Heart left ventricle (tissue), 13 donors: ENCODE measurements at regions not wholly inside any gene's neighbourhood (a gene's known extent, or its start where the extent isn't known, plus 50 kb on each side); places are given as distances from the start of the nearest gene placed in this dataset.

Experiments
- POLR2A ChIP-seq, 2 donors: fragments of 450-650 bp; IDR thresholded peaks; one replicate each; pipeline ENCODE4 v1.6.1; 2017; ENCODE audit warnings: antibody characterized with exemption in 2 of 2, mild to moderate bottlenecking in 2 of 2, moderate library complexity in 2 of 2
- TF ChIP-seq, protein P1 (sequence below), 12 donors: fragments of 200-600 bp; sonication (generic) in 4 of 12; IDR thresholded peaks; one replicate each; pipeline versions ENCODE4 v1.5.0 to v1.8.0; 2018 to 2022; ENCODE audit warnings: antibody characterized with exemption in 12 of 12, mild to moderate bottlenecking in 5 of 12
- donor health status: ischemic (EF 13 %, LVEDD 7.1; RV severe dilation, severe dysfunction).
- donor health status: DM: no; HTN: yes; CAD: no.
- donor health status: DM: no; HTN: no; CAD: no.
- donor health status: ischemic (EF 25% LVEDD 6.9; RV normal size, moderate dysfunction).
- donor health status: ischemic (EF 25% LVEDD 5.7; RV mildly dilated, moderate dysfunction).
- donor health status: ischemic (EF 35%, LVEDD 5.7; RV mildly dilated, moderate dysfunction).
- donor health status: nonischemic (EF 11% LVEDD 7.7; RV severe dilation, severe dysfunction).
- donor health status: DM: yes; HTN: yes; CAD: no.
- donor health status: PGD.
- donor health status: ischemic (EF 29% LVEDD 5.4; RV normal size, mild dysfunction).
- donor health status: nonischemic (EF 23%, LVEDD 6.1; RV moderate dilation, normal function).

DNA sequence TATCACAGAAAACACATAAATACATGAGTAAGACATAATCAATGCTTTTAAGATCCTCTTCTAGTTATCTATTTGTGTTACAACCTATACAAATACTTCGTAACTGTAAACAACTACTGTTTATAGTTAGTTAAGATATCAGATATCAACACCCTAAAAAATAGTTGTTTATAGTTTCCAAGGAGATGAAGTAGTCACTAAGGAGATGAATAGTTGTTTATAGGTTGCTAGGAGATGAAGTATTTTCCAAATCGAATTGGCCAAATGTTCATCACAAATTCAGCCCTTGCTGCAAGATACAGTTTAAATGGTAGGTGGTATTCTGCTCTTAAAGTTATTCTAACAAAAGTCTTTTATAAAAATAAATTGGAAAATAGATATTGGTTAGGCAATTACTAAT is 618.2 kb upstream of the PCDH10 start:
- TF ChIP-seq, protein P1, sequence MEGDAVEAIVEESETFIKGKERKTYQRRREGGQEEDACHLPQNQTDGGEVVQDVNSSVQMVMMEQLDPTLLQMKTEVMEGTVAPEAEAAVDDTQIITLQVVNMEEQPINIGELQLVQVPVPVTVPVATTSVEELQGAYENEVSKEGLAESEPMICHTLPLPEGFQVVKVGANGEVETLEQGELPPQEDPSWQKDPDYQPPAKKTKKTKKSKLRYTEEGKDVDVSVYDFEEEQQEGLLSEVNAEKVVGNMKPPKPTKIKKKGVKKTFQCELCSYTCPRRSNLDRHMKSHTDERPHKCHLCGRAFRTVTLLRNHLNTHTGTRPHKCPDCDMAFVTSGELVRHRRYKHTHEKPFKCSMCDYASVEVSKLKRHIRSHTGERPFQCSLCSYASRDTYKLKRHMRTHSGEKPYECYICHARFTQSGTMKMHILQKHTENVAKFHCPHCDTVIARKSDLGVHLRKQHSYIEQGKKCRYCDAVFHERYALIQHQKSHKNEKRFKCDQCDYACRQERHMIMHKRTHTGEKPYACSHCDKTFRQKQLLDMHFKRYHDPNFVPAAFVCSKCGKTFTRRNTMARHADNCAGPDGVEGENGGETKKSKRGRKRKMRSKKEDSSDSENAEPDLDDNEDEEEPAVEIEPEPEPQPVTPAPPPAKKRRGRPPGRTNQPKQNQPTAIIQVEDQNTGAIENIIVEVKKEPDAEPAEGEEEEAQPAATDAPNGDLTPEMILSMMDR (IDR thresholded peaks at IDR 0.05), result no peak
- no peak for TF ChIP-seq POLR2A (IDR thresholded peaks at IDR 0.05)
